ENCODE measurements at regions not wholly inside any gene's neighbourhood (a gene's known extent, or its start where the extent isn't known, plus 50 kb on each side); places are given as distances from the start of the nearest gene placed in this dataset.
A peak's percentile ranks its signal among the peaks of the same experiment; 100 is the strongest.

DNA sequence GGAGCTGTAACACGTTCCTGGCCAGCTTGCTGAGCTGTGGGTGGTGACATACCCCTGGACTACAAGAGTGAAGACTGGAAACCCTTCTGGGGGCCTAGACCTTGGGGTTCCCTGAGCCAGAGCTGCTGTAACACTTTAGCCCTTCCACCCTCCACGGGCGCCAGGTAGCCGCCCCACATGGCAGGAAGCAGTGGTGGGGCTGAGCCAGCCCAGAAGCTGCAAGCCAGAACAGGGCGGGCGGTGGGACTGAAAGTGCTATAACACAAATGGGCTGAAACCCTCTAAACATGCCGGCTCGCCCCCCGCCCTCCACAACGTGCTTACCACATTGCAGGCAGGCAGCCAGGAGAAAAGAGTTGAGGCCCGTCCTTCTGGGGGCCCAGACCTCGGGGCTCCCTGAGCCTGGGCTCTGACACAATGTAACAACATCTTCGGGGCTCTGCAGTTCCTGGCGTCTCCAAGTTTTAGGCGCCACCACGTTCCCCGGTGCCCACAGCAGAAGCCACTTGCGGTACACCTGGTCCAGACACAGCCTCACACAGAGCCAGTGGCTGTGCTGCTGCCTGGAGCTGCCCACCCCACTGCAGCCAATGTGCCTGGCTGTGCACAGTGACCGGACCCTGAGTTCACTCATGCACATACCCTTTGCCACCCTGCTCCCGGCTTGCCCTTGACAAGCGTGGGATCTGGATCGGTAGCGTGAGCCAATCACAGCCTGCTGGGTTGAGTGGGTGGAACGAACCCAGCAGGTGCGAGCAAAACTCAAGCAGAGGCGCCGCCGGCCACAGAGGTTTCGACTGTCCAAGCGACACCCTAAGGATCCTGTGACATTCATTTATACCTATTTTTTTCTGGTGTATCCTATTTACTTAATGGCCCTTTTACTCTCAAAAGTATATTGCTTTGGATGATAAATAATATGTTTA lies 127.4 kb upstream of the FHL2 start:
- DNase-seq, result no peak
- Histone ChIP-seq H3K27ac (replicated peaks) (no peak overlapping the region), H3K4me1 (peaks cover 4% of the 10 kb centered on the region), H3K27me3 (ENCODE audit: low read depth) (no peaks in the 10 kb centered on the region), H3K4me3 (no peak overlapping the region), H3K36me3 (no peaks in the 10 kb centered on the region), H3K9me3 (replicated peaks) (no peaks in the 10 kb centered on the region)
- intact Hi-C loops (cut with micrococcal nuclease), result no loop called here
- TF ChIP-seq, protein P1, sequence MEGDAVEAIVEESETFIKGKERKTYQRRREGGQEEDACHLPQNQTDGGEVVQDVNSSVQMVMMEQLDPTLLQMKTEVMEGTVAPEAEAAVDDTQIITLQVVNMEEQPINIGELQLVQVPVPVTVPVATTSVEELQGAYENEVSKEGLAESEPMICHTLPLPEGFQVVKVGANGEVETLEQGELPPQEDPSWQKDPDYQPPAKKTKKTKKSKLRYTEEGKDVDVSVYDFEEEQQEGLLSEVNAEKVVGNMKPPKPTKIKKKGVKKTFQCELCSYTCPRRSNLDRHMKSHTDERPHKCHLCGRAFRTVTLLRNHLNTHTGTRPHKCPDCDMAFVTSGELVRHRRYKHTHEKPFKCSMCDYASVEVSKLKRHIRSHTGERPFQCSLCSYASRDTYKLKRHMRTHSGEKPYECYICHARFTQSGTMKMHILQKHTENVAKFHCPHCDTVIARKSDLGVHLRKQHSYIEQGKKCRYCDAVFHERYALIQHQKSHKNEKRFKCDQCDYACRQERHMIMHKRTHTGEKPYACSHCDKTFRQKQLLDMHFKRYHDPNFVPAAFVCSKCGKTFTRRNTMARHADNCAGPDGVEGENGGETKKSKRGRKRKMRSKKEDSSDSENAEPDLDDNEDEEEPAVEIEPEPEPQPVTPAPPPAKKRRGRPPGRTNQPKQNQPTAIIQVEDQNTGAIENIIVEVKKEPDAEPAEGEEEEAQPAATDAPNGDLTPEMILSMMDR (IDR thresholded peaks at IDR 0.05; ENCODE audit: borderline replicate concordance), result no peak

DNA sequence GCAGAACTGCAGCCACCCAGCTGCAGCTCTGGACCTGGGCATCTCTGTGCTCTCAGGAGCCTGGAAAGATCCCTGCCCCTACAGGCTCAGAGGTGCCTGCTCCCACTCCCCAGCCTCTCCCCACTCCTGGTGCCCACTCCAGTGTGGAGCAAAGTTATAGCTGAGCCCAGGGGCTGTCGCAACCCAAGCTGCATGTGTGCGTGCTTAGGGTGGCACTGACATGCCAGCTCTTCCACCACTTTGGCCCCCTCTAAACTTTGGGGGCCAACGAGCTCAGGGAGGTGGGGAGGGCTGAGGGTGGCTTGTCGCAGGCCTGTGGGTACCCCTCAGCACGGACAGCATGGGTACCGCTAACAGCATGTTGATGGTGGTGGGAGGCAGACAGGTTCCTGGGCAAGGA lies 126.3 kb upstream of the FHL2 start:
- no peak for DNase-seq
- H3K27ac ChIP-seq (replicated peaks), result no peak overlapping the region
- H3K36me3 ChIP-seq, result no peaks in the 10 kb centered on the region
- intact Hi-C loops (cut with micrococcal nuclease), result no loop called here
- H3K4me3 ChIP-seq, result no peak overlapping the region
- no peaks in the 10 kb centered on the region for H3K9me3 ChIP-seq (replicated peaks)
- TF ChIP-seq, protein P1 (IDR thresholded peaks at IDR 0.05; ENCODE audit: borderline replicate concordance), result no peak
- peaks cover 14% of the 10 kb centered on the region for H3K4me1 ChIP-seq
- H3K27me3 ChIP-seq (ENCODE audit: low read depth), result no peaks in the 10 kb centered on the region

DNA sequence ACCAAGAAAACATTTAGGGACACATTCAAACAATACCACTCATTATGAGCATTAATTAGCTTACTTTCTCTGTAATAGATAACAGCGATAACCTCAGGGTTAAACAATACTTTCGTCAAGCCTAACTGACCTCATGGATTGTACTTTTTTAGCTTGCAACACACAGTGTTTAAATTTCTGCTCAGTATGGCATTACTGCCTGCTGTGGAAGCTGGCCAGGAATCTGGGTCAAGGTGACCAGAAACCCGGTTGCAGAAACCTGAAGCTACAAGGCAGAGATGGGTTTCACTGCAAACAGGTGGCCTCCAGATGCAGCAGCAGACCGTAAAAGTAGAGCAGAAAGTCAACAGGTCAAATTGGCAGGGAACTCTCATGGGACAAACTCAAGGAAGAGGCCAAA lies 123.8 kb upstream of the FHL2 start:
- Histone ChIP-seq H3K27ac (replicated peaks) (no peak overlapping the region), H3K9me3 (replicated peaks) (no peaks in the 10 kb centered on the region), H3K4me1 (peaks cover 38% of the 10 kb centered on the region), H3K36me3 (no peaks in the 10 kb centered on the region), H3K4me3 (no peak overlapping the region), H3K27me3 (ENCODE audit: low read depth) (no peaks in the 10 kb centered on the region)
- TF ChIP-seq, protein P1 (IDR thresholded peaks at IDR 0.05; ENCODE audit: borderline replicate concordance), result no peak
- no peak for DNase-seq
- intact Hi-C loops (cut with micrococcal nuclease), result loop anchor here (5.0 kb wide), 1 partner anchor 155 kb away; no protein-coding TSS in a partner anchor

DNA sequence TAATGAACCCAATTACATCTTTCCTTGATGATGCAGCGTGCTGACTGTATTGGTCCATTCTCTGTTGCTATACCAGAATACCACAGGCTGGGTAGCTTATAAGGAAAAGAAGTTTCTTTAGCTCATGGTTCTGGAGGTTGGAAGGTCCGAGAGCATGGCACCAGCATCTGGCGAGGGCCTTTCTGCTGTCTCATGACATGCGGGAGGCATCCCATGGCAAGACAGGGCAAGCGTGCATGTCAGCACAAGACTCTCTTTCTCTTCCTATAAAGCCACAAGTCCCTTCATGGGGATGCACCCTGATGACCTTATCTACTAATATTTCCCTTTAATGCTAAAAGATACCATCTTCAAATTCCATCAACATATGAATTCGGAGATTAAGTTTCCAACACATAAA lies 122.8 kb upstream of the FHL2 start:
- Histone ChIP-seq H3K4me3 (no peak overlapping the region), H3K36me3 (no peaks in the 10 kb centered on the region), H3K9me3 (replicated peaks) (no peaks in the 10 kb centered on the region), H3K4me1 (peaks cover 48% of the 10 kb centered on the region), H3K27ac (replicated peaks) (peak overlapping the region; percentile 92), H3K27me3 (ENCODE audit: low read depth) (no peaks in the 10 kb centered on the region)
- no peak for DNase-seq
- TF ChIP-seq, protein P1 (IDR thresholded peaks at IDR 0.05; ENCODE audit: borderline replicate concordance), result no peak
- intact Hi-C loops (cut with micrococcal nuclease), result loop anchor here (5.0 kb wide), 1 partner anchor 154 kb away; no protein-coding TSS in a partner anchor

DNA sequence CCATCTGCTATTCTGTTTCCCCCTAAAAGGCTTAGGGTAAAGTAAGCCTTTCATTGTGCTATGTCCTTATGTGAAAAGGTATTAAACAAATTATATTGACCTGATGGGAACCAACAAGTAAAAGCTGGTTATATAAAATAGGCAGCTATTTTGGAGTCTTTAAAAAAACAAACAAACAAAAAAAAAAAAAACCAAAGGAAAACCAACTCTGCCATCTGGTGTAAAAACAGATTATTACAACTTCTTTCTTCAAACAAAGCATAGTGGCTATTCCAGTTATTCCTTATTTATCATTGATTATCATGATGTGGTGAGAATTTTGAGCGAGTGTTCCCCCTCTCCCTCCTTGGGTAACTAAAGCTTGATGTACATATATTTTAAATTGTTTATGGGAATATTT lies 122.3 kb upstream of the FHL2 start:
- Histone ChIP-seq H3K4me3 (no peak overlapping the region), H3K27ac (replicated peaks) (peak overlapping the region; percentile 92), H3K9me3 (replicated peaks) (no peaks in the 10 kb centered on the region), H3K27me3 (ENCODE audit: low read depth) (no peaks in the 10 kb centered on the region), H3K4me1 (peaks cover 52% of the 10 kb centered on the region), H3K36me3 (no peaks in the 10 kb centered on the region)
- intact Hi-C loops (cut with micrococcal nuclease), result loop anchor here (5.0 kb wide), 1 partner anchor 154 kb away; no protein-coding TSS in a partner anchor
- TF ChIP-seq, protein P1 (IDR thresholded peaks at IDR 0.05; ENCODE audit: borderline replicate concordance), result peak; percentile 68
- no peak for DNase-seq
